Endothelial cell (in vitro differentiated cells): ENCODE measurements at regions not wholly inside any gene's neighbourhood (a gene's known extent, or its start where the extent isn't known, plus 50 kb on each side); places are given as distances from the start of the nearest gene placed in this dataset.

Experiments used
- DNase-seq: peaks from one replicate; pipeline ENCODE4 v3.0.0; 2021; ENCODE audit warnings: low spot score
- H3K27ac Mint-ChIP-seq: one replicate; pipeline ENCODE4 v1.8.0; 2021; ENCODE audit warnings: mixed read lengths, inconsistent platforms; ENCODE audit not compliant: unreplicated experiment
- H3K27me3 Mint-ChIP-seq: one replicate; pipeline ENCODE4 v1.8.0; 2021; ENCODE audit warnings: mild to moderate bottlenecking, moderate library complexity, mixed read lengths, inconsistent platforms; ENCODE audit not compliant: unreplicated experiment
- H3K36me3 Mint-ChIP-seq: one replicate; pipeline ENCODE4 v1.8.0; 2021; ENCODE audit warnings: mild to moderate bottlenecking, low read depth, mixed read lengths, inconsistent platforms; ENCODE audit not compliant: unreplicated experiment
- H3K4me1 Mint-ChIP-seq: one replicate; pipeline ENCODE4 v1.8.0; 2021; ENCODE audit warnings: mild to moderate bottlenecking, mixed read lengths, inconsistent platforms; ENCODE audit not compliant: unreplicated experiment
- H3K4me3 Mint-ChIP-seq: one replicate; pipeline ENCODE4 v1.8.0; 2021; ENCODE audit warnings: mild to moderate bottlenecking, mixed read lengths, inconsistent platforms; ENCODE audit not compliant: unreplicated experiment
- H3K9me3 Mint-ChIP-seq: one replicate; pipeline ENCODE4 v1.8.0; 2021; ENCODE audit warnings: mixed read lengths, inconsistent platforms; ENCODE audit not compliant: unreplicated experiment
- TF ChIP-seq, protein P1 (sequence below): fragments of 200-600 bp; sonication (generic); IDR thresholded peaks from one replicate; pipeline ENCODE4 v1.5.0; 2021; ENCODE audit warnings: antibody characterized with exemption; ENCODE audit not compliant: unreplicated experiment

DNA sequence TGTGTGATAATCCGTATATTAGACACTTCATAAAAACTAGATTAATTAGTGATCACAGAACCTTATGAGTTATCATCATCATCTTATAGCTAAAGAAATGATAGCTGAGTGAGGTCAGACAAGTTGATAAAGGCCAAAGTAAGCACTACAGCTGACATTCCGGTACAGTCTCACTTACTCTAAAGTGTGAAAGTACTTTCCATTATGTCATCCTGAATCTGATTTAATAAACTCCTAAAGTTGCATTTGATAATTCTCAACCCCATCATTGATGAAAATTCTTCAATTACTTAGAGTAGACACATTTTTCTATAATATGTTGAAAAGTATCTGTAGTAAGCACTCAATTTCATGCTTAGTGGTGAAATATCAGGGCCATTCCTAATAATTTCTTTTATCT, 385.2 kb upstream of the CHD6 start:
- peaks cover 2% of the 10 kb centered on the region for H3K27me3 Mint-ChIP-seq
- no peak overlapping the region for H3K27ac Mint-ChIP-seq
- H3K4me1 Mint-ChIP-seq, result no peaks in the 10 kb centered on the region
- no peak for DNase-seq
- TF ChIP-seq, protein P1, sequence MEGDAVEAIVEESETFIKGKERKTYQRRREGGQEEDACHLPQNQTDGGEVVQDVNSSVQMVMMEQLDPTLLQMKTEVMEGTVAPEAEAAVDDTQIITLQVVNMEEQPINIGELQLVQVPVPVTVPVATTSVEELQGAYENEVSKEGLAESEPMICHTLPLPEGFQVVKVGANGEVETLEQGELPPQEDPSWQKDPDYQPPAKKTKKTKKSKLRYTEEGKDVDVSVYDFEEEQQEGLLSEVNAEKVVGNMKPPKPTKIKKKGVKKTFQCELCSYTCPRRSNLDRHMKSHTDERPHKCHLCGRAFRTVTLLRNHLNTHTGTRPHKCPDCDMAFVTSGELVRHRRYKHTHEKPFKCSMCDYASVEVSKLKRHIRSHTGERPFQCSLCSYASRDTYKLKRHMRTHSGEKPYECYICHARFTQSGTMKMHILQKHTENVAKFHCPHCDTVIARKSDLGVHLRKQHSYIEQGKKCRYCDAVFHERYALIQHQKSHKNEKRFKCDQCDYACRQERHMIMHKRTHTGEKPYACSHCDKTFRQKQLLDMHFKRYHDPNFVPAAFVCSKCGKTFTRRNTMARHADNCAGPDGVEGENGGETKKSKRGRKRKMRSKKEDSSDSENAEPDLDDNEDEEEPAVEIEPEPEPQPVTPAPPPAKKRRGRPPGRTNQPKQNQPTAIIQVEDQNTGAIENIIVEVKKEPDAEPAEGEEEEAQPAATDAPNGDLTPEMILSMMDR, result no peak
- peaks cover 4% of the 10 kb centered on the region for H3K36me3 Mint-ChIP-seq
- H3K9me3 Mint-ChIP-seq, result peaks cover 20% of the 10 kb centered on the region
- no peak overlapping the region for H3K4me3 Mint-ChIP-seq

DNA sequence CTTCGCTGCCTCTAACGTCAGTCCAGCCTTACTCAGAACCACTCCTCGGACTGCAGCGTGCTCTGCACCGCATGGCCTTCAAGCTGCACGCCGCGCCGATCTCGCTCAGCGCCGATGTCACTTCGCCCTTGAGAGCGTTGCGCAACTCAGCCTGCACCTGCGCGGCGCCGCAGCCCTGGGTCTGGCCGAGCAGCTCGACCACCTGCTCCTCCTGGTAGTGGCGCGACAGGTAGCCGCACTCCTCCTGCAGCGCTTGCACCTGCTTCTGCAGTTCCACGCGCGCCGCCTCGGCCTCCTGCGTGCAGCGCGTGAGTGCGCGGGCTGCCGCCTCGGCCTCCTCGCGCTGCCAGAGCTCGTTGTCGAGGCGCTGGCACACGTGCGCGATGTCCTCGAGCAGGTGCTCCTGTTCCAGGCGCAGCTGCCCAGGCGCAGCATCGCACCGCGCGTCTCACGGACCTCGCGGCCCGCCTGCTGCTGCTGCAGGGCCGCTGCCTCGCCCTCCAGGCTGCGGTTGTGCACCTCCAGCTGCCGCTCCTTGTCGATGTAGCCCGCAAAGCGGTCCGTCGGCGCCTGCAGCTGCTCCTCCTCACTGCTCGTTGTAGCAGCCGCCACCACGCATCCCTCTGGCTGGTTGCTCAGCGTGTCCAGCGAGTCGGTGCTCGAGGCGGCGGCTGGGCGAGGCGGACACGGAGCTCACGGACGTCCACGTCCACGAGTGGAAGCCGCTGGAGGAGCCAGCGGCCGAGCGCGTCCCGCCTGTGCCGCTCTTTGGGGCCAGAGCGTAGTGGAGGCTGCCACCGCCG, 380.6 kb upstream of the CHD6 start:
- Mint-ChIP-seq H3K4me3 (no peak overlapping the region), H3K27ac (no peak overlapping the region), H3K36me3 (peaks cover 12% of the 10 kb centered on the region), H3K27me3 (peaks cover 2% of the 10 kb centered on the region), H3K4me1 (no peaks in the 10 kb centered on the region), H3K9me3 (peaks cover 31% of the 10 kb centered on the region)
- TF ChIP-seq, protein P1, result no peak
- no peak for DNase-seq

DNA sequence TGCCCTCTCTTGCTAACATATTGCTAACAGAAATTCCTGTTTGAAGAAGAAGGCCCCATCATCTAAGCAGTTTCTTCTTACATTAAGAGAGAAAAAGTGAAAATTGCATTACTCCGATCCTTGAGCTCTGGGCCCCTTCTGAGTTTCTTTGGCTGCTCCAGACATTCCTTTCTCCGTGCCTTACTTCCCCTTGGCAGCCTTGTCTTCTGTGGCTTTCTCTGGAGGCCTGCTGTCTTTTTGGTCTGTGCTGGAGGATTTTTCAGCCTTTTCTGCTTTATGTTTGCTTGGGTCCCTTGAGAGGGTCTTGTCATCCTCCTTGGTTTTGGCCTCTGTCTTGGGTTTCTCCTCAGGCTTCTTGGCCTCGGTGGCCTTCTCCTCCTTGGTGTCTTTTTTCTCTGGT, 378.8 kb upstream of the CHD6 start:
- TF ChIP-seq, protein P1, result no peak
- H3K36me3 Mint-ChIP-seq, result peaks cover 12% of the 10 kb centered on the region
- H3K27ac Mint-ChIP-seq, result no peak overlapping the region
- peaks cover 32% of the 10 kb centered on the region for H3K9me3 Mint-ChIP-seq
- H3K4me1 Mint-ChIP-seq, result no peaks in the 10 kb centered on the region
- no peak overlapping the region for H3K4me3 Mint-ChIP-seq
- peaks cover 7% of the 10 kb centered on the region for H3K27me3 Mint-ChIP-seq
- DNase-seq, result no peak

DNA sequence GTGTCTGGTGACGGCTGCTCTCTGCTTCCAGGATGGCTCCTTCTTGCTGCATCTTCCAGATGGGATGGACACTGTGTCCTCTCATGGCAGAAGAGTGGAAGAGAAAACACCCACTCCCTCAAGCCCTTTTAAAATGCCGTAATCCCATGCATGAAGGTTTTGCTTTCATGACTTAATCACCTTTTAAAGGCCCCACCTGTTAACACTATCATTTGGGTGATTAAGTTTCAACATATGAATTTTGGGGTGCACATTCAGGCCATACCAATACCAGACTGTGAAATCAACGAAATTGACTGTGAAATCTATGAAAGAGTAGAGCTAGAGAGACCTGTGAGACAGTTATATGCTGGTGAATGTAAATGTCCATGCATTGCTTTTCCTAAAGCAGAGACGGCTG, 374.3 kb upstream of the CHD6 start:
- no peak overlapping the region for H3K4me3 Mint-ChIP-seq
- no peaks in the 10 kb centered on the region for H3K4me1 Mint-ChIP-seq
- H3K27ac Mint-ChIP-seq, result no peak overlapping the region
- TF ChIP-seq, protein P1, result no peak
- peaks cover 5% of the 10 kb centered on the region for H3K27me3 Mint-ChIP-seq
- H3K9me3 Mint-ChIP-seq, result peaks cover 11% of the 10 kb centered on the region
- H3K36me3 Mint-ChIP-seq, result peaks cover under 1% of the 10 kb centered on the region
- no peak for DNase-seq

DNA sequence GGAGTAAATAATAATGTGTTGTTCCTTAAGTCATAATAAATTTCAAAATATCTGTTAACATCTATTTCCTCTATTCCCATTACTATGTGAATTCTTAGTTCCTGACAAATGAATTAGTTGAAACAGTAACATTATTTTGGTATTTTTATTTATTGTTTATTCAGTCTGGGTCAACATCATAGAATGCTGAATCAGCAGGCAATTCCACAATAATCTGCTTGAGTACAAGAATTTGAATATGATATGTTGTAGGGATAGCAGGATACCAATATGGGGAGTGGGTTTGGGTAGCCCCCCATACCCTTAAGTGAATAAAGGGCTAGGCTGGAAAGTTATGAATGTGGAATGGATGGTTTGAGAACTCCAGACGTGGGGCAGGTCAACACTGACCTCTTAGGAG, 373.2 kb upstream of the CHD6 start:
- DNase-seq, result no peak
- H3K4me1 Mint-ChIP-seq, result no peaks in the 10 kb centered on the region
- H3K9me3 Mint-ChIP-seq, result peaks cover 5% of the 10 kb centered on the region
- TF ChIP-seq, protein P1, result no peak
- no peak overlapping the region for H3K27ac Mint-ChIP-seq
- no peak overlapping the region for H3K4me3 Mint-ChIP-seq
- no peaks in the 10 kb centered on the region for H3K36me3 Mint-ChIP-seq
- peaks cover 5% of the 10 kb centered on the region for H3K27me3 Mint-ChIP-seq
